Activated B cell treated with CpG ODN at 0.5 μM for 24 hours (primary cell): ENCODE measurements at regions not wholly inside any gene's neighbourhood (a gene's known extent, or its start where the extent isn't known, plus 50 kb on each side); places are given as distances from the start of the nearest gene placed in this dataset.
A peak's percentile ranks its signal among the peaks of the same experiment; 100 is the strongest.
"Not testable (repeated sequence)": the region's sequence is repeated elsewhere in the genome, so short reads cannot be mapped to it uniquely, and the experiment has no call there.

Experiments used
- ATAC-seq: fragments of 200-7000 bp; cut with Tn5 transposase; one replicate; pipeline ENCODE4 v1.10.0; 2021; ENCODE audit warnings: low read depth, mild to moderate bottlenecking, moderate library complexity
- CTCF ChIA-PET: fragments of 350-600 bp; sonication (Branson Sonifier 250); formaldehyde crosslinking; loops from one replicate; lab custom pipeline; 2021; ENCODE audit warnings: antibody characterized with exemption; lab: Charles Lee
- POLR2A ChIA-PET: fragments of 350-600 bp; sonication (Branson Sonifier 250); formaldehyde crosslinking; loops from one replicate; lab custom pipeline; 2021; ENCODE audit warnings: antibody characterized with exemption; lab: Charles Lee
- DNase-seq: peaks from one replicate; pipeline ENCODE4 v3.0.0; 2022
- H3K27ac Mint-ChIP-seq: one replicate; pipeline ENCODE4 v1.8.0; 2020; ENCODE audit warnings: mixed read lengths
- H3K27me3 Mint-ChIP-seq: one replicate; pipeline ENCODE4 v1.8.0; 2021; ENCODE audit warnings: mixed read lengths
- H3K36me3 Mint-ChIP-seq: one replicate; pipeline ENCODE4 v1.8.0; 2021; ENCODE audit warnings: low read depth, mixed read lengths
- H3K4me1 Mint-ChIP-seq: one replicate; pipeline ENCODE4 v1.8.0; 2021; ENCODE audit warnings: mixed read lengths
- H3K4me3 Mint-ChIP-seq: one replicate; pipeline ENCODE4 v1.8.0; 2020; ENCODE audit warnings: mild to moderate bottlenecking, mixed read lengths
- H3K9me3 Mint-ChIP-seq: one replicate; pipeline ENCODE4 v1.8.0; 2020; ENCODE audit warnings: mixed read lengths
- CTCF ChIP-seq: fragments of 200-600 bp; IDR thresholded peaks from one replicate; pipeline ENCODE4 v1.8.0; 2022; ENCODE audit warnings: antibody characterized with exemption, mild to moderate bottlenecking
- intact Hi-C: fragments of 100-400 bp; cut with micrococcal nuclease; formaldehyde crosslinking; loops from one replicate; pipeline ENCODE4 v1.15.1; 2024

DNA sequence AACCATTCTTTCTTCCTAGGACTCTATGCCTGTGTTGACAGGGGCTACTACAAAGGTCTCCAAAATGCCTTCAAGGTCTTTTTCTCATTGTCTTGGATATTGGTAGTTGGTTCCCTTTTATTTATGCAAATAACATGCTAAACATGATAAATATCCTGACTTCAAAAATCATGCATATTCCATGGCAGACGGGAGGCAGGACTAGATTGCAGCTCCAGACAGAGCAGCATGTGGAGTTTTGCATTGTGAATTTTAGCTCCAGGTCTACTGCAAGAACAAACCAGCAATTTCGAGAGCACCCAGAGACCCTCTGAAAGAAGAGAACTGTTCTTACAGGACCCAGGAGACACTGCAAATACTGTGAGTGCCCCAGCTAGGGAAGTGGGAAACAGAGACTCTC, 254.9 kb downstream of the RCHY1 start:
- intact Hi-C loops: no loop called here
- Mint-ChIP-seq H3K4me3 (no peak overlapping the region), H3K27me3 (peaks cover 3% of the 10 kb centered on the region), H3K36me3 (no peaks in the 10 kb centered on the region), H3K4me1 (peaks cover 3% of the 10 kb centered on the region), H3K9me3 (peaks cover 1% of the 10 kb centered on the region), H3K27ac (no peak overlapping the region)
- CTCF ChIA-PET: no interaction called here
- ATAC-seq: no peak
- no peak for TF ChIP-seq CTCF
- POLR2A ChIA-PET: no interaction called here
- no peak for DNase-seq

DNA sequence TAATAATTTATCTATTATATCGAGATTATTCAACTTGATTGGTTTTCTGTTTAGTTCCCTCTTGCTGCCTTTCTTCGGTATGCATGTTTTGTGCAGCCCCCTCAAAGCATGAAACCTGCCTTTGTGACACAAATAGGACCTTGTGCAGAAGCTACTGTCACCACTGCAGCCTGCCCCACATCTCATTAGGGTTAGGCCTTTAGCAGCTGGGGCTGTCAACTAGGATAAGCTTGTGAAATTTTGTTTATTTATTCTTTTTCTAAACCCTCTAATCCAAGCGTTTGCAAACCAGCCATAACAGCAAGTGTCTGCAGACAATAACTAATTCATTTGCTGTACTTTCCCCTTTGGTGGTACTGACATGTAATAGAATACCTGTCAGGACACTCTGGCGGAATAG, 258.9 kb downstream of the RCHY1 start:
- Mint-ChIP-seq H3K4me3 (no peak overlapping the region), H3K27ac (no peak overlapping the region), H3K4me1 (peaks cover 17% of the 10 kb centered on the region), H3K9me3 (no peaks in the 10 kb centered on the region), H3K27me3 (peaks cover 3% of the 10 kb centered on the region), H3K36me3 (no peaks in the 10 kb centered on the region)
- ChIA-PET CTCF (no interaction called here), POLR2A (no interaction called here)
- TF ChIP-seq CTCF: no peak
- DNase-seq (no peak), ATAC-seq (no peak)
- intact Hi-C loops: no loop called here

GRCh38 chr4:75254745-75255144, 259.5 kb downstream of the RCHY1 start:
- ChIA-PET POLR2A (no interaction called here), CTCF (no interaction called here)
- Mint-ChIP-seq H3K4me3 (no peak overlapping the region), H3K27me3 (peaks cover 2% of the 10 kb centered on the region), H3K9me3 (no peaks in the 10 kb centered on the region), H3K4me1 (peaks cover 17% of the 10 kb centered on the region), H3K27ac (no peak overlapping the region), H3K36me3 (no peaks in the 10 kb centered on the region)
- intact Hi-C loops: no loop called here
- ATAC-seq (no peak), DNase-seq (no peak)
- no peak for TF ChIP-seq CTCF

DNA sequence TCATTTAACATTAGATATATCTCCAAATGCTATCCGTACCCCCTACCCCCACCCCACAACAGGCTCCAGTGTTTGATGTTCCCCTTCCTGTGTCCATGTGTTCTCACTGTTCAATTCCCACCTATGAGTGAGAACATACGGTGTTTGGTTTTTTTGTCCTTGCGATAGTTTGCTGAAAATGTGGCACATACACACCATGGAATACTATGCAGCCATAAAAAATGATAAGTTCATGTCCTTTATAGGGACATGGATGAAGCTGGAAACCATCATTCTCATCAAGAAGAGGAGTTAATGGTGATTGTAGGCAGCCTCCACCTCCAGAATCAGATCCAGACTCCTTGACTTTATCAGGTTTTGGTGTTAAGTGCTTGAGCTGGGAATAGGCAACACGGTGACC, 261.1 kb downstream of the RCHY1 start:
- H3K9me3 Mint-ChIP-seq, H3K36me3 Mint-ChIP-seq, H3K27ac Mint-ChIP-seq, DNase-seq, CTCF ChIA-PET, ATAC-seq, H3K4me3 Mint-ChIP-seq, intact Hi-C loops, POLR2A ChIA-PET: not testable (repeated sequence)
- Mint-ChIP-seq H3K4me1 (peaks cover 17% of the 10 kb centered on the region), H3K27me3 (peaks cover 10% of the 10 kb centered on the region)

DNA sequence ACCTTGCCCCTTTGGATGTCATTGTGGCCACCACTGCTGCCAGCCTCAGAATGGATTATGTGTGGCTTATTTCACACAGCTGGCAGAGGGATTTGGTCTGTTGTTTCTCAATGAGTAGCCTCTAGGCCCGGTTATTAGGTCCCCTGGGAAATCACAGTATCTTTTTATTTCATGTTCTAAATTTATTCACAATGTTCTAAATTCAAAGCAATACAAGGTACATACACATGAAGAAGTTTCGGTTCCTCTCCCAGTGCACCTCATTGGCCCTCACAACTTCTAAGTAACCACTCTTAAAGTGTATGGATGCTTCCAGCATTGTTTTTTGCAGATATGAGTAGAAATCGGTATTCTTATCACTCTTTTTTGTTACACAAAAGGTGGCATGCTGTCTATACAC, 262.7 kb downstream of the RCHY1 start:
- intact Hi-C loops: no loop called here
- Mint-ChIP-seq H3K9me3 (no peaks in the 10 kb centered on the region), H3K27ac (no peak overlapping the region), H3K36me3 (no peaks in the 10 kb centered on the region), H3K4me1 (peaks cover 17% of the 10 kb centered on the region), H3K4me3 (peak overlapping the region; percentile 47), H3K27me3 (peaks cover 10% of the 10 kb centered on the region)
- DNase-seq (no peak), ATAC-seq (peak; percentile 88)
- CTCF ChIA-PET: no interaction called here
- POLR2A ChIA-PET: no interaction called here
- no peak for TF ChIP-seq CTCF

DNA sequence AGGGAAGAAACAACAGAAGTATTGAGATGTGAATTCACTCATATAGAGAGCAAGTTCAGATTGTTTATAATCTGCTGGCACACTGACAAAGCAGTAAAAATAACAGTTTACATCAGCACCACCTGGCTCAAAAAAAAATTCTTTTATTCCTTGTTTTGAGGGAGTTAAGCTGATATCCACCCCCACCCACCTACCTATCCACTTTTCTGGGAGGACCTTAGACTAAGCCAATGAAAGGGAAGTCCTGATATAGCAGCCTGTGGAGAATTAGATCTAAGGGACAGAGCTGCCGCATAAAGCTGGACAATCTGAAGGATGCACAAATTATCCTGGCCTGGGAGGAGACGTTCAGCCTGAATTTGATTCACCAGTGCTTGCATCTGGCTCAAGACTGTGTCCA, 264.5 kb downstream of the RCHY1 start:
- Mint-ChIP-seq H3K4me1 (peaks cover 17% of the 10 kb centered on the region), H3K27me3 (peaks cover 8% of the 10 kb centered on the region)

More for the DNA sequence above, 264.5 kb downstream of the RCHY1 start:
- no peak for ATAC-seq
- POLR2A ChIA-PET: no interaction called here
- H3K9me3 Mint-ChIP-seq: no peaks in the 10 kb centered on the region
- no peak for TF ChIP-seq CTCF
- H3K27ac Mint-ChIP-seq: no peak overlapping the region
- H3K36me3 Mint-ChIP-seq: no peaks in the 10 kb centered on the region
- intact Hi-C loops: no loop called here
- CTCF ChIA-PET: no interaction called here
- DNase-seq: no peak
- no peak overlapping the region for H3K4me3 Mint-ChIP-seq
